ENCODE measurements at regions not wholly inside any gene's neighbourhood (a gene's known extent, or its start where the extent isn't known, plus 50 kb on each side); places are given as distances from the start of the nearest gene placed in this dataset.
A peak's percentile ranks its signal among the peaks of the same experiment; 100 is the strongest.
"Not testable (repeated sequence)": the region's sequence is repeated elsewhere in the genome, so short reads cannot be mapped to it uniquely, and the experiment has no call there.

GRCh38 chr18:34280000-34280399 lies 55.3 kb upstream of the NOL4 start:
- no peak for DNase-seq

GRCh38 chr18:34280653-34281052 lies 55.9 kb upstream of the NOL4 start:
- DNase-seq = no peak

- no peak for DNase-seq
These were observed 56.6 kb upstream of the NOL4 start for GRCh38 chr18:34281290-34281689.

GRCh38 chr18:34281722-34282121 lies 57.0 kb upstream of the NOL4 start:
- DNase-seq = no peak

- DNase-seq = no peak
These were observed 58.8 kb upstream of the NOL4 start for GRCh38 chr18:34283506-34283905.

- DNase-seq = no peak
These were observed 63.1 kb upstream of the NOL4 start for GRCh38 chr18:34287825-34288224.

GRCh38 chr18:34292594-34292993 lies 67.9 kb upstream of the NOL4 start:
- DNase-seq = no peak

- DNase-seq = no peak
These were observed 72.6 kb upstream of the NOL4 start for GRCh38 chr18:34297287-34297686.

- DNase-seq = no peak
These were observed 75.1 kb upstream of the NOL4 start for GRCh38 chr18:34299828-34300227.

- no peak for DNase-seq
These were observed 86.8 kb upstream of the NOL4 start for GRCh38 chr18:34311468-34311867.

GRCh38 chr18:34314847-34315246 lies 90.1 kb upstream of the NOL4 start:
- DNase-seq = no peak

- DNase-seq = no peak
These were observed 91.1 kb upstream of the NOL4 start for GRCh38 chr18:34315591-34316352.

GRCh38 chr18:34320267-34320666 lies 95.6 kb upstream of the NOL4 start:
- DNase-seq = no peak

- no peak for DNase-seq
These were observed 96.4 kb upstream of the NOL4 start for GRCh38 chr18:34321066-34321465.

- DNase-seq = peak; percentile 41
These were observed 97.9 kb upstream of the NOL4 start for GRCh38 chr18:34322365-34323289.

GRCh38 chr18:34329840-34330239 lies 105.1 kb upstream of the NOL4 start:
- DNase-seq = no peak

- no peak for DNase-seq
These were observed 105.6 kb upstream of the NOL4 start for GRCh38 chr18:34330308-34330707.

- not testable (repeated sequence) for DNase-seq
These were observed 106.2 kb upstream of the NOL4 start for GRCh38 chr18:34330907-34331306.

- DNase-seq = not testable (repeated sequence)
These were observed 106.6 kb upstream of the NOL4 start for GRCh38 chr18:34331343-34331742.

- DNase-seq = no peak
These were observed 114.4 kb upstream of the NOL4 start for GRCh38 chr18:34339155-34339554.

GRCh38 chr18:34342960-34343359 lies 118.2 kb upstream of the NOL4 start:
- DNase-seq = peak; percentile 69

GRCh38 chr18:34345738-34346137 lies 121.0 kb upstream of the NOL4 start:
- DNase-seq = no peak

- DNase-seq = no peak
These were observed 126.1 kb upstream of the NOL4 start for GRCh38 chr18:34350778-34351177.
